T47D (cell line): ENCODE measurements at regions not wholly inside any gene's neighbourhood (a gene's known extent, or its start where the extent isn't known, plus 50 kb on each side); places are given as distances from the start of the nearest gene placed in this dataset.

Experiments
- DNase-seq, 2 experiments: peaks; one replicate each; pipeline versions ENCODE4 v3.0.0 to v3.0.0-alpha.2; 2011 to 2012; ENCODE audit warnings: low read depth in 1 of 2, low spot score in 1 of 2
- JUND ChIP-seq: IDR thresholded peaks from 2 replicates; pipeline ENCODE4 v1.6.1; 2012; ENCODE audit warnings: low read depth
- in situ Hi-C: cut with HindIII; loops from 2 replicates; pipeline ENCODE4 v1.10.0; 2016; ENCODE audit warnings: low sequenced_read_pairs, low pct_unique_long_range_greater_than_20kb

DNA sequence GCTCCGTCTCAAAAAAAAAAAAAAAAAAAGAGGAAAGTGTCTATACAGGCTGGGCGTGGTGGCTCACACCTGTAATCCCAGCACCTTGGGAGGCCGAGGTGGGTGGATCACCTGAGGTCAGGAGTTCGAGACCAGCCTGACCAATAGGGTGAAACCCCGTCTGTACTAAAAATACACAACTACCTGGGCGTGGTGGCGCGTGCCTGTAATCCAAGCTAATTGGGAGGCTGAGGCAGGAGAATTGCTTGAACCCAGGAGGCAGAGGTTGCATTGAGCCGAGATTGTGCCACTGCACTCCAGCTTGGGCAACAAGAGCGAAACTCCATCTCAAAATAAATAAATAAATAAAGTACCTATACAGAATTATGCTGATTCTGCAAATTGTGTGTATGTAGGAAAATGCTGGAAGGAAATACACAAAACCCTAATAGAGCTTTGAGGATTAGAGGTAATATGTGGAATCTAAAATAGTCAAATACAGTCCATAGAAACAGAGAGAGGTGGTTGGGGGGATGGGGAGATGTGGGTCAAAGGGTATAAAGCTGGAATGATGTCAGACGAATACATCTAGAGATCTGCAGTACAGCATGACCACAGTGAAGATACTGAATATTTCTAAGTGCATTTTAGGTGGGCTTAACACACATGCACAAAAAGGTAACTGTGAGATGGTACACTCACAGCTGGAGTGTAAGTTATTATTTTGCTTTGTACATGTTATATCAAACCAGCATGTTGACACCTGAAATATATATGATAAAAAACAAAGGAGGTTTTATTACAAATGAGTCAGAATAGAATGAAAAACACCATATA is 174.5 kb upstream of the KLF14 start:
- in situ Hi-C loops: no loop called here
- no peak for TF ChIP-seq JUND
- no peak for DNase-seq

DNA sequence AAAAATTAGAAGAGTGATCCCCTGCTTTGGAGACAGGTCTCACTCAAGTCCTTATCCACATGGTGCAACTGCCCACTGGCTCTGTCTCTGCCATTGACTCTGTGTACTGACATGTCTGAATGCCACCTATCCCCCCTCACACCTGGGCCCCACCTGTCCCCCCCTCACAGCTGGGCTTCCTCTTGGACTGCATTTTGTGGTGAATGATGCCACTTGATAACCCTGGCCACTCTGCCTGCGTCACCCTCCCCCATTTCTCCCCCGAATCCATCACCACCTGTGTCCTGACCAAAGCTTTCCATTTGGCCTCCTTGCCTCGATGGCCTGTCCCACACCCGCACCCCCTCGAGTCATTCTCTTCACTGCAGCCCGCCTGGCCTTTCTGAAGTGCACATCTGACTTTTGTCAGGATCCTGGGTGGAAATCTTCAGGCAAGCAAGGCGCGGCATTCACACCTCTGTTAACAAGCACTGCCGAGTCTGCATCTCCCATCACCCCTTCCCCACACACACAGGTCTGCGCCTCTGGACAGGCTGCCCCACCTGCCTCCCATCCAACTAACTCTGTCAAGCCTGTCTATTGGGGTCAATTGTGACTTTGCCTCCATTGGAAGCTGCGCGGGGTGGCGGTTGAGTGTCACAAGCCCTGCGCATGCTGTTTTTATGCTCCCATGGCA is 175.3 kb upstream of the KLF14 start:
- DNase-seq: no peak
- TF ChIP-seq JUND: no peak
- in situ Hi-C loops: no loop called here

DNA sequence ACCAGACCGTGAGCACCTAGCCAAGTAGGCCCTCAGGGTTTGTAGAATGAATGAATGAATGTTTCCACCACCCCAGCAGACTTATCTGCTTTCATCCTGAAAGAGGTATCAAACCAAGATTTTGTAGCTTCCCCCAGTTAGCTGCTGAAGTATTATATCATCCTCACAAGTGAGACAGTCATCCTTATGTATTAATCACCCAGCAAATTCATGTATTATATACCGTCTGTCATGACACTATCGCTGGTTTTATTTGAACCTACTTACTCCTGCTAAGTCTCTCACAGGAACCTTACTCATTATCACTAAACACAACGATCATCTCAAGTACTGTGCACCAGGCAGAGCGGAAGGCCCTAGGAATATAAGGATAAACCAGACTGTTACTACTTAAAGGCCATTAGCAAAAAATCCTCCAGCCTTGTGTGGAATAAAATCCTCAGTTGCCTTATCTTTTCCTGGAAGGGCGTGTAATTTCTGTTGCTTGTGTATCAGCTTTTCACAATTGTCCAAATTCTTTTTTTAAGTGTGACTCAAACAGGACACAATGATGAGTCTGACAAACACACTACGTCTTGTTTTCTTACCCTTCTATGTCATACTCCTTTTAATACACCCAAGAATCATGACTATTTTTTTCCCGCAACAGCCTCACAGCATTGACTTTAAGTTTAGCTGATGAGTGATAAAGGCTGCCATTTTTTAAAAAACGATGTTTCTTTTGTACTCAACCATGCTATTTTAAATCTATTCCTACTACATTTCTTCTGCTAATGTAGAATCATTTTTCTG is 176.1 kb upstream of the KLF14 start:
- in situ Hi-C loops: no loop called here
- DNase-seq: no peak
- TF ChIP-seq JUND: no peak

DNA sequence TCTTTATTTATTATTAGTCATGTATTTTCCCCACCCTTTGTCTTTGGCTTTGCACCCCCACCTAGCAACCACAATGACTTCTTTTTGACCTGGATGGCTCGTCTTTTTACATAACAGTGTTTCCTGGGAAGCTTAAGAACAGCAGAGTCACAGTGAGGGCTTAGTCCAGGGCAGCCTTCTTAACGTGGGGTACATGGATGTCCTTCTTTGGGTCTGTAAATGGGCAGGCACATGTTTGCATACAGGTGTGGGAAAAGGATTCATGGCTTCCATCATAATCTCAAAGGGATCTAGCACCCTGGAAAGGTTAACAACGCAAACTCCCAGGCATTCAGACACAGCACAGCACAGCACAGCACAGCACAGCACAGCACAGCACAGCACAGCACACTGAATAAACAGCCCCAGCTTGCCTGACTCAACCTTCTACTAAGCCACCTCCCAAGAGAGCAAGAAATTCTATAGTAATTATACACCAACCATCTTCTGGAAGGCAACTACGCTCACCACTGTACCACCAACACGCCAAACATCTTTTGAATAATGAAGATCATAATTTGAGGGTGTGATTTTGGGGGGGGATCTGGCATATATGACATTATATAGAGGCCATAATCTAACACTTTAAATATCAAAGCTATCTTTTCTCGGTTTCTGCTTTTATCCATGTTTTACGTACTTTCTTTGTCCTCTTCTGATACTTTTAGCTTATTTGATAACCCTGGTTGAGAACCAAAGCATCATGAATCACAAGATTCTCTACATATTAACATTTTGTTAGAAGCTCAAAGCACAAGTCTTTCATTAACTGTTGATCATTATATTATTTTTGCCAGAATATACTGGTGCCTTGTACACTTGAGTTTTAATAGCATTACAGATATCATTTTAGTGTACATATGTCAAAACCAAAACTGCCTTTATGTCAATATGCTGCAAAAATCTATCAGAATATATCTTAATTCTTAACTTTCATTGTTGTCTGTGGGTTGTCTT is 177.2 kb upstream of the KLF14 start:
- in situ Hi-C loops: no loop called here
- DNase-seq: no peak
- TF ChIP-seq JUND: no peak

DNA sequence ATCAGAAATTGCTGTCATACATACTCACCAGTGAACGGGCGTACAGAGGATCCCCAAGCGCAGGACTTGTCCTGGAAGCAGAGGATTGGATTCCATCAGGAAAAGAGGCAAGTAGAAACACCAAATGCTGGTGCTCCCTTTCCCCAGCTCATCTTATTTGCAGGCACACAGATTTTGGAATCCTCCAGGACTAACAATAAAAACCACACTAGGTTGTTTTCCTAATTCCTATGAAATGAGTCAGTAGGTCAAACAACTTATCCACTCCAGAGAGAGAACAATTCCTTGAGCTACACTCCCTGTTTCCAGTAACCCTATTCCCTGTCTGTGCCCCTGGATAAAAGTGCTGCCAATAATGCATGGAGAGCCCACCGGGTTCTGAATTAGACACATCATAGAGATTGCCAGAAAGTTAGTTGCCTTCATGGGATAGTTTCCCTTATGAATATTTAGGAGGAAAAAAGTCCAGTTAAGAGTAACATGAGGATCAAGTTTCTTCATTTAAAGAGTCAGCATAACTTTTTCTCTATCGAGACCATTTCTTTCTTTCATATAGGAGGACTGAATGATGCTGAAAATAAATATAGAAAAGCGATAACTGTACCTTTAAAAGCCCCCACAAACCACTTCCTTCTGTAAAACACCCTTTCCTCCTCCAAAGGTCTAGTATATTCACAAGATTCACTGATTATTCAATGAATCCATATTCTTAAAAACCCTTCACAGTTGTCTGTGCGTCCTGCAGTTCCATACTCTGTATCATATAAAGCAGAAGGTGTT is 178.3 kb upstream of the KLF14 start:
- TF ChIP-seq JUND: no peak; the same call in 1 of the 2 replicates
- DNase-seq: peak; percentile 3 to 33
- in situ Hi-C loops: no loop called here

DNA sequence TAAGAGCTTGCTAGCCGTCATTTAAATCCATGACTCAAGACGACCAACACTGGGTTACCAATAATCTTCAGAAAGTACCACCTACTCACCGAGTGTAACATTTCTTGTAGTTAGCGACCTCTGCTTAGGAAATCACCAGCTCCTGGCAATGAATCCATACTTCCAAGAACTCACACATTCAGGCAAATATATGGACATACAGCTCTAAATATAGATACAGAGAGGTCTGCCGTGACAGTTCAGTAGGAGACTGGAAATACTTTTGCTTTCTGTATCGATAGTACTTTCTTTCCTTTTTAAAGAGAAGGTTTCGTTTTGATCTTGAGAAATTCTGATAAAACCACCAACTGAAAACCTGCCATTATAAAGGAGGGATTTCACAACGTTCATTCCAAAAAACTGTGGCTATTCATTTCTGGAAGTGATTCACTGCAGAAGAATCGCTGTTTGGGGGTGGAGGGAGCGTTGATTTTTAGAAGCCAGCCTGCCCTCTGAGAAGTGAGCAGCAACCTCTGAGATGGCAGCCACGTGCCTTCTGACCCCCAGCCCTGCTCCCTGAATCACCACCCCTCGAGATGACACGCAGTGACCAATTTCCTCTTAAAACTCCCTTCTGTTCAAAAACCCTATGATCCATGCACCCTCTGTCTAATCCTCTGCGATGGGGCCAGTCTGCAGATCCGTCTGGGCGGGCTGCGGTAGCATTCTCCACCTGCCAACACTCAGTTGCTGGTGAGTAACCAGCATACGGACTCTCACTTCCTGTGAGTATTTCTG is 179.0 kb upstream of the KLF14 start:
- no peak for TF ChIP-seq JUND
- in situ Hi-C loops: no loop called here
- DNase-seq: no peak

DNA sequence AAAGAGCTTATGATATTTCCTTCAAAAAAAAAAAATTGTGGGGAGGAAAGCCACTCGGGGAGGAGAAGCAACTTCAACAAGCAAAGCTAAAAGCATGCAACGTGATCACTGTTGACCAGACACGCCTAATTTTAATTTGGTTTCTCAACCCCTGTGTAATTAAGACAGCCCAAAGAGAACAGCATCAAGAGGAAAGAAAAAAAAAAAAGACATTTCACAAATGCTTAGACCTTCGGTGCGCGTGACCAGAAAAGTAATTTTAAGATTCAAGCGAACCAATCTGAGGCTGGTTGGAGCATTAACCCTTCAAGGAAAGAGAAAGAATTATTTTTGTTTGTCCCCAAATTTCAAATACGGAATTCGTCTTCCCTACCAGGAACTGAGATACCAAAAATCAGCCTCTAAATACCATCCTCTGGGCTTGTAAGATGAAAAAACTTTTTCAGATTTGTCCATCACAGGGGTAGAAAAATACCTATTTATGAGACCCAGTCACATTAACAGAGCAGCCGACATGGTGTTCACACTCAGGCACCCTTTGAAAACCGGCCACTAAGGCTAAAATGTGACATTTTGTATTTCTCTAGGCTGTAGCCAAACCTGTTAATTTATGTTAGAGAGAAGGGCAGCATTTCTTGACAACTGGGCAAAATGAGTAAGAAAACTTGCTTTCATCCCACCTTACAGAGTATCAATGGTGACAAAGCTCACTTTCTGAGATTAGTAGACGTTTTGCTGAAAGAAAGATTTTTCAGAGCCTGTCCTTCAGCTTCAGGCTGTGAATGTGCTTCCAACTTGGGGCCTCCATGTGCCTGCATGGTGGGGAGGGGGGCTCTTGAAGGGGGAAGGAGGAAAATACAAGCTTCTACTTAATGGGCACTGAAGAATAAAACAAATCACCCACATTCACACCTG is 179.9 kb upstream of the KLF14 start:
- no peak for DNase-seq
- in situ Hi-C loops: no loop called here
- no peak for TF ChIP-seq JUND

DNA sequence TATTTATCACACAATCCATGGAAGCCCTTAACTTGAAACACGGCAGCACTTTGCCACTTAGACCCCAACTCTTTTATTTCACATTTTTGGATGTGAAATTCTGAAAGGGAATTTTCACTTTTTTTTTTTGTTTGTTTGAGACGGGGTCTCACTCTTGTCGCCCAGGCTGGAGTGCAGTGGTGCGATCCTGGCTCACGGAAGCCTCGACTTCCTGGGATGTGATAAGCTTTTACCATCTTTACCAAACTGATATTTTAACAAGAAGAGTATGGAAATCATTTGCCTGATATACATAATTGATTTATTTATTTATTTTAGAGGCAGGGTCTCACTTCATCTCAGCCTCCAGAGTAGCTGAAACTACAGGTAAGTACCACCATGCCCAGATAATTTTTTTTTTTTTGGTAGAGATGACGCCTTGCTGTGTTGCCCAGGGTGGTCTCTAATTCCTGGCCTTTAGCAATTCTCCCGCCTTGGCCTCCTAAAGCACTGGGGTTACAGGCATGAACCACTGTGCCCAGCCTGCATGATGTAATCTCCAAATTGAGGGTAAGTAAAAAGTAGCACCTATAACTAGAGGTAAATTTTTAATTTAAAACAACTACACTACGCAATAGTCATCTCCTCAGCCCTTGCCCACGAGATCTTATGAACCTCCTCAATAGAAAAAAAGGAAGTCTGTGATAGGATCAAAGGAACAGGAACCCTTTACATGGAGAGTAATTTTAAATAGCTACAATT is 180.7 kb upstream of the KLF14 start:
- no peak for DNase-seq
- in situ Hi-C loops: no loop called here
- TF ChIP-seq JUND: no peak

DNA sequence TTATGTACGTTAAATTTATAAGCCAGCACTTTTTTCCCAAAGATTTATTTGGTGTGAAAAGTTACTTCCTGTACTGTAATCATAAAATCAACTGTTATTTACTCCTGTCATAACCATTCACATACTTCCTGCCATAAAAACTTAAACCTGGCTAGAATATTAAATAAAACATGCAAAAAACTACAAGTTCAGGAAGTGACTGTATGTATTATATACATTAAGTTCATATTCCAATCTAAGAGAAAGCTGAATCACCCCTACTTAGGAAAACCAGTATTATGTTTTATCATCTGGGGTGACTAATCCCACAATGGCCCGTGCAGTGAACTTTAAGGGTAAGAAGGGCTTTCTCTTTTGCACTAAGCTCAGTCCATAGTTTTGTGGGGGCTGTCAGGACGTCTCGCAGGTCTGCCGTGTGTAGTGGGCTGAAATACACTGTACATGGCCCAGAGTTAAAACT is 183.7 kb upstream of the KLF14 start:
- in situ Hi-C loops: no loop called here
- no peak for TF ChIP-seq JUND
- no peak for DNase-seq
